HG03460 (cell line): ENCODE measurements at regions not wholly inside any gene's neighbourhood (a gene's known extent, or its start where the extent isn't known, plus 50 kb on each side); places are given as distances from the start of the nearest gene placed in this dataset.

ENCODE experiments used
- ATAC-seq: cut with Tn5 transposase; IDR thresholded peaks from one replicate; pipeline ENCODE4 v1.9.1; 2021; ENCODE audit not compliant: unreplicated experiment

DNA sequence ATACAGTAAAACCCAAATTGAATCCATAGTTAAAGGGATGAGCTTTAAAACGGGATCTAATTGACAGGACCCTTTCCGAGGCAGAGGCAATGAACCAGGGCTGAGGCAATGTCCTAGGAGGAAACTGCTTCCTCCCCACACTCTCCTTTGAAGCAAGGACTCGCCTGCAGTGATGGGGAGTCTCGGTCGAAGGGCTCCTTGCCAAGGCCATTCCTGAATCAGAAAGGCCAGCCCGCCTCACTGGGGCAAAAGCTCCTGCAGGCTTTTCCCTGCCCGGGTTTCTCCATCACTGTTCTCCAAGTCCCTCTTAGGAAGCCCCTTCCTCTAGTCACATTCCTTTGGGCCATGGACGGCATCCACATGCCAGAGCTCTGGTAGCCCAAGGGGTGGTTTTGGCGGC lies 132.0 kb downstream of the RBFOX3 start:
- no peak for ATAC-seq

DNA sequence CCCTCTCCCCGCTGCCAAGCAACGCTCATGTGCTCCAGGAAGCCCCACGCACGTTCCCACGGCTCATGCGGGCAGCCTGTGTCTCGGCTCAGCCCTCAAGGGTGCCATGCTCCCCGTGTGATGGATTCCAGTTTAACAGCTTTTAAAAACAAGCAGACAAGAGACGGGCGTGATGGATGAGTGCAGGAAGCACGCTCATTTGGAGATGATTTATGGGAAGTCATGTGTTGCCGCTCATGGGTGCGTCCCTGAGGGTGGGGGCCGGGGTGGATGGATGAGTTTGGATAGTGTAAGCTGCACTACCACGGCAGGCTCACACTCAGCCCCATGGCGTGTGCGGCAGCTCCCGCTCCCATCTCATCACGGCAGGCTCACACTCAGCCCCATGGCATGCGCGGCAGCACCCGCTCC lies 132.8 kb downstream of the RBFOX3 start:
- ATAC-seq = no peak

DNA sequence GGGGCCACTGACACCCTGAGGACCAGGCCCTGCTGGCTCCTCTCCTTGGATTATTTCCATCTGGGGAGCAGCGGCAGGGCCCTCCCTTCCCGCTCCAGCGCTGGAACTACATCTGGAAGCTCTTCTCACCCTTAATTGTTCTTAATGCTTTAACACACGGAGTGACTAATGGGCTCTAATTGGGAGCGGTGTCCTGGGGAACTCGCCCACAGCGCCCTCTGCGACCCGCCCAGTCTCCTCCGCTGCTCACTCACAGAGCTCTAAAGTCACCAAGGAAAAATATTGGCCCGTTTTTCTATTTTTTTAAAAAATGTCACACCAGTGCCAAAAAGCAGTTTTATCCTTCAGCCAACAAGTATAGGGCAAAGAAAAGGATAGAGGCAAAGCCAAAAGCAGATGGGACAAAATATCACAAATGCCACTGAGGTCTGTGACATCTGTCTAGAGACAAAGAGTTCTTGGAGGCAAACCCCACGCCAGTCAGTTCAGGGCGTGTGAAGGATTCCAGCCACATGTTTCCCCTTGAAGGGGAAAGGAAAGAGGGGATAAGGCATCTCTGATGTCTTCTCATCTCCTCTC lies 134.7 kb downstream of the RBFOX3 start:
- no peak for ATAC-seq

DNA sequence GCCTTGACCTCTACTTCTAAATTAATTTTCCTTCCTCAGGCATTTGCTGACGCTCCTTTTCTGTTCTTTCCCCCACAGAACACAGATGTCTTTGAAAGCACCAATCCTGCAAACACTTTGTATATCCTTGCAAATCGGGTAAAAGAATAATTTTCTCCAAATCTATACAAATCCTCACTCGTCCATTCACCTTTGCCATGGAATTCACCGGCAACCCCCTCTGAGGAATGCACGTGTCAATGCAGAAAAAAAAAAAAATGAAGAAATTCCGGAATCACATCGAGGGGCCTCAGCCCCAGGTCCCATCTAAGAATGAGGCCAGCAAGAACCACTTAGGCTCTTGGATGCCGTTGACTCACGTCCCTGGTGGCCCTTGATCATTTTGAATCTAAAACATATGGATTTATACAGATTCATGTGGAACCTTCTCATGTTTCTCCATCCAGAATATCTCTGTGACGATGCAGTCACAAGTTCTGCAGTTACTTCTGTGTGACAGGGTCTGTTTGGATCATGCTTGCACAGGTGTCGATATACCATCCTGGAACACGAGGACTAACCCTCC lies 136.9 kb downstream of the RBFOX3 start:
- ATAC-seq = no peak

DNA sequence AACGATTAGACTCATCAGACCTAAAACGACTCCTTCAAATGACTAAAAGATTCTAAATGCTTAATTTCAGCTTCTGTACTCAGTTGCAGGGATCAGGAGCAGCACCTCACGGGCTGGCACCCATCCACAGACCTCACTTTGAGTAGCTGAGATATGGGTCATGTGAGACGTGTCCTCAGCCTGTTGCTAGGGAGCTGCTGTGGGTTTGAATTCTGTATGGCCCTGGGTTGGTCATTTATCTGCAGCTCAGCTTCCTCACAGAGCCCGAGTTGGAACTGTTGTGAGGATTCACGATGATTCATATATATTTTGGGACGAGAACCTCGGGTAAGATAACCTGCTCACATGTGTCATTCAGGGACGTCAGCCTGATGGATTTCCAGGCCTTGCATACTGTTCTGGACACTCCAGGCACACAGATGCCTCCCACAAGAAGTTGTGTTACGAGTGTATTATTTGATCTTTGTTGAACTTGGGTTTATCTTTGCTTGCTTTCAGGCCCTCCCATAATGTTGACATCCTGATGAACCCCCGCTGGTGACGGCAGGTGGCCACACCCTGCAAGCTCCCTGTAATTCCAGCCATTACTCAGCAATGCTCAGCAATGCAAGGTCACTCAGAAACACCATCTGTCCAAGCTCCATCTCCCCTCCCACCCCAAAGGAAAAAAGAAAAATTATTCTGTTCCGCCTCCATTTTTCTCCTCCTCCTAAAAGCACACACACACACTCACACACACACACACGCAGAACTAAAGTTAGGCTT lies 137.6 kb downstream of the RBFOX3 start:
- no peak for ATAC-seq

DNA sequence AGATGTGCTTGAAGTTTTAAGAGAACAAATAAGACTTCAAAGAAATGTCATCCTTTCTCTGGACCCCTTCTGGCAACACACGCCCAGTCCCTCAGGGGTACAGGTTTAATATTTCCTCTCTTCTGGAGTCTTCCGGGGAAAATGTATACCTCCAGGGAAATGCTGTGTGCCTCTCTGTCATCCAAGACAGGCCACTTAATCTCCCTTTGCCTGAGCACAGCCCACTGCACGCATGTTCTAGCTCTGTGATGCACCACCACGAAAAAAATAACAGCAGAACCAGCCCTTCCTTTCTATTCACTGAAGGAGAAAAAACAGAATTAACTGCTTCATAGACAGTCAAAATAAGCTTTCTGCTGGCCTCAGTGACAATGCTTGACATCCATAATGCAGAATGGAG lies 140.1 kb downstream of the RBFOX3 start:
- ATAC-seq = no peak

DNA sequence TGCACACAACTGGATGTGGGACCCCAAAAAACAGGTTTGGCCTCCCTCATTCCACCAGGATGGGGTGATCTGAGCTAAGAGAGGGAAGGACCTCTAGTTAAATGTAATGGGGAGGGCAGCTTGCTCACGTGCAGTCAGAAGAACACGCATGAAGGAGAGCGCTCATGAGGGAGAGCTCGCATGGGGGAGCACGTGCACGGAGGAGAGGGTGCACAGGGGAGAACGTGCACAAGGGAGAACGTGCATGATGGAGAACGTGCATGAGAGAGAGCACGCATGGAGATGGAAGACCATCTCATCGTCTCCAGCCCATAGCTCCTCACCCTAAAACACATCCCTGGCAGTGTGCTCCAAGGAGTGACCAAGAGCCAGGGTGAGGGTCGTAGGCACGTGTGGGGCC lies 141.2 kb downstream of the RBFOX3 start:
- no peak for ATAC-seq

DNA sequence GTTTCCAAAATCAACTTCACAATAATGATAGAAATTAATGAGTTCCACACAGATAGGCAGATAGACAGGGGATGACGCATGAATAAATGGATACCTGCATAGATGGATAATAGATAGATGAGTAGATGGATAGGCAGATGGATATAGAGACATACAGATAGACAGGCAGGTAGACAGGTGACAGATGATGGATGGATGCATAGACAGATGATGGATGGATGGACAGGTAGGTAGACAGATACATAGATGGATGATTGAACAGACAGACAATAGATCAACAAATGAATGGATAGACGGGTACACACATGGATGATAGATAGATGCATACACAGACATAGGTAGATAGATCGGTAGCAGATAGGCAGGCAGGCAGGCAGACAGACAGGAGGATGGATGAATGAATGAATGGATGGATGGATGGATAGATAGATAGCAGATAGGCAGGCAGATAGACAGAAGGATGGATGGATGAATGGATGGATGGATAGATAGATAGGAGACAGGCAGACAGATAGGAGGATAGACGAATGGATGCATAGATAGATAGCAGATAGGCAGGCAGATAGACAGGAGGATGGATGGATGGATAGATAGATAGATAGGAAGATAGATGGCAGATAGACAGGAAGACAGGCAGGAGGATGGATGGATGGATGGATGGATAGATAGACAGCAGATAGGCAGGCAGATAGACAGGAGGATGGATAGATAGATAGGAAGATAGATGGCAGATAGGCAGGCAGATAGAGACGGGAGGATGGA lies 142.5 kb downstream of the RBFOX3 start:
- ATAC-seq = no peak

DNA sequence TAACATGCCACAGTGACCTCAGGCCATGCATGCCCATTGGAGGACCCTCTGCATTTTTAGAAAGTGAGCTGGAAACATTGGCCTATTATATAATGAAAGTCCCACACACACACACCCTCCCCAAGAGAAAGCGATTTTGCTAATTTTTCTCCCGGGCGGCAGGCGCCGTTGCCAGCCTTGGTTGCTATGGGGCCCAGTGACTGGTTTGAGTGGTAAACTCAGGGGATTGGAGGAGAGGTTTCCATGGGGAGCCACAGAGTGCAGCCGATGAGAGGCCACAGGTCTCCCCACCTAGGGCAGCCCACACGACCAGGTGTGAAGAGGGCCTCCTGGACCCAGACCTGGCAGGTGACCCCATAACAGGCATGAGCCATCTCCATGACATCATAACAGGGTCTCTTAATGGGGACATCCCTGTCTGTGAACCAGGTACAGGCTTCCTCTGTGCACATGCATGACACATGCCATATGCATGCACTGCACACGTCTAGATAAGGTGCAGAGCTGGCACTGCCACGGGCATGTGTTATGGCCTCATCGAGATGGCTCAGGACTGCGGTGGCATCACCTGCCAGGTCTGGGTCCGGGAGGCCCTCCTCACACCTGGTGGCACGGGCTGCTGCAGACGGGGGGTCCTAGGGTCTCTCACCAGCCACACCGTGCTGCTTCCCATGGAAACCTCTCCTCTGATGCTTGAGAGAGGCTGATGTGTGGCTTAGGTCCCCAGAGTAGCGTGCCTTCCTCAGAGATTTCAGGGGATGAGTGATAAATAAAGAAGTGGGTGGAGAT lies 144.1 kb downstream of the RBFOX3 start:
- no peak for ATAC-seq

DNA sequence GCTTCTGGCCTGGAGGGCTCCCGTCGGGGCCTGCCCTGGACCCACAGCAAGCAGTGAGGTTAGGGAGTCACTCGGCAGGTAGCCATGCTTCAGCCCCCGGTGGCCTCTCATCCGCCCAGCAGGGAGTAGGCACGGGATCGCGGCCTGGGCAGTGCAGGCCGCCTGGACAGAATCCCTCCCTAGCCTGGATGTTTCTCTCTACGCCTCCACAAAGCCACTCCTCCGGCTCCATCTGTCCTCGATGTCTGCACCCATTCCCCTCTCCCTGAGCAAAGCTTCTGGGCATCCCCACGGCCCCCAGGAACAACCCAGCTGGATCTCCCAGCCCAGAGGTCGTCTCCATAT lies 145.2 kb downstream of the RBFOX3 start:
- no peak for ATAC-seq

DNA sequence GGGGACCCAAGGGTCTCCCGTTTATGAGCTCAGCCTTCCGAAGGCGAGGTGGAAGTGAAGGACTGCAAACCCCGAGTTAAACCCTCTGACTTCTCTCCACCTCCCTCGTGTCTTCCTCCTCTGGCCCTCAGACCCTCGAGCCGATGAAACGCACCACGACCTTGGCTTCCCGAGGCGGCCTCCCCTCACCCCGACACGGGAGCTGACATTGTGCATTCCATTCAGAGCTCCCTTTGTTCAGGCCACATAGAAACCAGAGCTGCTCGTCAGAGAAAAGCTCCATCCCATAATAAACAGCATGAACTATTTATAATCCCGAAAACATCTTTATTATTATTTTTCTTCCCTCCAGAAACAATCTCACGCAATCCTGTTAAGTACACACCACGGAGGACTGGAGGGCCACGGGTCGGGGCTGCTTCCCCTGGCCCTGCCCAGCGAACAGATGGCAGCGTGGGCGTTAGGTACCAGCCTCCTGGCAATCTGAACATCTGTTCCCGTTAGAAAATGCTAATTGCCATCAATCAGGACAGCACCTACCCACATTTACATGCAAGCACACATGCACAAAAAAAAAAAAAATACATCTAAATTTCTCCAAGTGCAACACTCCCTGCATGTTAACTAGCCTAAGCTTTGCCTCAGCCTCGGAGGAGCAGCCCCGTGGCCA lies 145.7 kb downstream of the RBFOX3 start:
- no peak for ATAC-seq

DNA sequence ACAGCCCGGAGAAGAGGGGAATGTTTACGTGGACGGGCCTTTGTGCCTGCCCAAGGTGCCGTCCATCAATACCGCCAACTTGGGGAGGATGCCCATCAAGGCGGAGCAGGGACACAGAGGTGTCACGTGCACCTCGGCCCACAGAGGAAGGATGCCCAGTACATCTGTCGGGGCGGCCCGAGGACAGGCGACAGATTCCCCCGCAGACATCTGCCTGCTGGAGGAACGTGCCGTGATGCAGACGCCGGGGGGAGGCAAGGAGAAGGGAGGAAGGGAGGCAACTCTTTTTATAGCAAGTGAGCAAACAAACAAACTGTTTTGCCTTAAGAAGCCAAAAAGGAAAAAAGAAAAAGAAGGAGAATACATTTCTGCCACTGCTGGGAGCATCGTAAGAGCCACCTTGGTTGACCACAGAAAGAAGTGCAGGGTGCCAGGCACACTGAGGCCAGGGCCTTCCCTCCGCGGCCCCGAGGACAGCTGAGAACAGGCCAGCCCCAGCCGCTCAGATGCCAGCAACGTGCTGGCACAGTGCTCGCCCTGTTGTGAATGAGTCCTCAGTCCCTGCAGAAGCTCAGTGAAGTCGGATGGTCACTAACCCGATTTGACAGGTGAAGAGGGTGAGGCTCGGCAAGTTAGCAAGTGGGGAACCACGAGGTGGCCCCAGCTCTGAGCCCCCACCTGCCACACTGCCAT lies 146.4 kb downstream of the RBFOX3 start:
- ATAC-seq = no peak

DNA sequence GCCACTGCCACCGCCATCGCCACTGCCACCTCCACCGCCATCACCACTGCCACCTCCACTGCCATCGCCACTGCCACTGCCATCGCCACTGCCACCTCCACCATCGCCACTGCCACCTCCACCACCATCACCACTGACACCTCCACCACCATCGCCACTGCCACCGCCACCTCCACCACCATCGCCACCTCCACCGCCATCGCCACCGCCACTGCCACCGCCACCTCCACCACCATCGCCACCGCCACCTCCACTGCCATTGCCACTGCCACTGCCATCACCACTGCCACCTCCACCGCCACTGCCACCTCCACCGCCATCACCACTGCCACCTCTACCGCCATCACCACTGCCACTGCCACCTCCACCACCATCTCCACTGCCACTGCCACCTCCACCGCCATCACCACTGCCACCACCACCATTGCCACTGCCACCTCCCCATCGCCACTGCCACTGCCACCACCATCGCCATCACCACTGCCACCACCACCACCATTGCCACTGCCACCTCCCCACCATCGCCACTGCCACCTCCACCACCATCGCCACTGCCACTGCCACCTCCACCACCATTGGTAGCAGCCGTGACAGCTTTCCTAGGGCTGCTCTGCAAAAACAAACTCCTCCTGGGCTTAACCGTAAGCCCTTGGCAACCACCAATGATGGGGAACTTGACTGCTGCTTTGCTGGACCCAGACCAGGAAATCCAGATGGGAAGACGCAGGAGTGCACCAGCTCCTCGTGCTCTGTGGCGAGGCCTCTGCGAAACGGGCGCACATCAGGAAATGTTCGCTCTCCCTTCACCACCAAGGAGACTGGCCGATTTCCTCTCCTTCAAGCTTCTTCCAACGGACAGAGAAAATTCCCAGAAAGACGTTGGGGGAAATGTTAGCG lies 147.2 kb downstream of the RBFOX3 start:
- ATAC-seq = no peak

DNA sequence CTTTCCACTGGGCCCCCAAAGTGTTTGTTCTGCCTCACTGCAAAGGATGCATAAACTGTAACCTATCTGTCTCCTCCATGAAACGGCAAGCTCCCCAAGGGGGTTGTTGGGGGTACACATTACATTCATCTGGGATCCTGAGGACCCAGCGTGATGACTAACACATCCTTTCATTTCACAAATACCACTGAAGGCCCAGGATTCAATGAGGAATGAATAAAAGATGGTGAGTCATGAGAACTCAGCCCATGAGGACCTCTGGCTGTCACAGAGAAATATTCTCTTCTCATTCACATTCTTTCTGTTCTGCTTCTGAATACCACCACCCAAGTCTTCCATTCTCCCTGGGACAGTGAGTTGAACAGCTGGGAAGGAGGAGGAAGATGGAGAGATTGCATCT lies 149.8 kb downstream of the RBFOX3 start:
- ATAC-seq = no peak

DNA sequence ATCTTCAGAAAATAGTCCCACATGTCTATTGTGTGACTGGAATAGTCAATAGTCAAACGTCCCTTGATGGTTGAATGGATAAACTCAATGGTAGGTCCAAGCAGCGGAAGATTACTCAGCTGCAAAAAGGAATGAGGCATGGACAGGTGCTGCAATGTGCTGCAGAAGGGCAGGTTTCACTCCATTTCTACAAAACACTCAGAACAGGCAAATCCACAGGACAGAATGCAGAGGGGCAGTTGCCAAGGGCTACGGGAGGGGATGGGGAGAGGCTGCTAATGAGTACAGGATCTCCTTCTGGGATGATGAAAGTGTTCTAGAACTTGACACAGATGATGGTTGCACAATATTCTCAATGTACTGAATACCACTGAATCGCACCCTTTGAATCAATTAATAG lies 151.0 kb downstream of the RBFOX3 start:
- no peak for ATAC-seq

DNA sequence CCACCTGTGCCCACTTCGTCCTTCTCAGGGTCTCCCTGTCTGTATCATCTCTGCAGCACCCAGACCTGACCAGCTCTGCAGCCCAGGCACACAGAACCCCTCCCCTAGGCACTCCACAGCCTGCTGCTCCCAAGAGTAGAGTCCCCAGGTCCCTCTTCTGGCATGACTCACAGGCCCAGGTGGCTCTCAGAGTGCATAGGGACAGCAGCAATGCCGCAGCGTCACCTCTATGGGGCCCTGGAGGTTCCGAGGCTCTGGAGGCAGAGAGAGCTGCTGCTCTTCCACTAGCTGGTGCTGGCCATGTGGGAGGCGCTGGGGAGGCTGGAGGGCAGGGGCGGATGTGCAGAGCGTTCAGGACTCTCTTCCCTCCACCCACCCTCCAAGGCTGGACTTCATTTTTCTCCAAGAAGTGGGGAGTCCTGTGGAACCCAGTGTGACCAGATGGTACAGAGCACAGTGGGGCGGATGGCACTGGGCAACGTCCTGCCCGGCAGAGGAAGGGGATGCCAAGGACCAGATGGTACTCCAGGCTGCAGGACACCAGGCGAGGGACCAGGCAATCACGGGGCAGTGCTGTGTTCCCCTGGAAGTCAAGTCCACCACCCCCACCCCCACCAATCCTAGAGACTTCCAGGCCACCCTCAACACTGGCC lies 151.7 kb downstream of the RBFOX3 start:
- no peak for ATAC-seq

DNA sequence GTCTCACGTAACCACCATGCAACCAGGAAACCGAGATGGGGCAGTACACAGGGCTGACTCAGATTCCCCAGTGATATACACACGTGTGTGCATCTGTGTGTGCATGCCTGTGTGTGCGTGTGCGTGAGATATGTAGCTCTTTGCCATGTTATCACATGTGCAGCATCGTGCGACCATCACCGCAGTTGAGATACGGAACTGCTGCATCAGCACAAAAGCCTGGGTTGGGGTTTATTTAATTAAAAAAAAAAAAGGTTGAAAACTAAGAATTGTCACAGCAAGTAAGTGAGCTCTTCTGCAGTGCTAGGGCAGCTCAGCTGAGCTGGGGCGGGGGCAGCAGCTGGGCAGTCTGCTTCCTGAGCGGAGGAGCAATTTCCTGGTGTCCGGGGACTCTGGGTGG lies 152.5 kb downstream of the RBFOX3 start:
- no peak for ATAC-seq

DNA sequence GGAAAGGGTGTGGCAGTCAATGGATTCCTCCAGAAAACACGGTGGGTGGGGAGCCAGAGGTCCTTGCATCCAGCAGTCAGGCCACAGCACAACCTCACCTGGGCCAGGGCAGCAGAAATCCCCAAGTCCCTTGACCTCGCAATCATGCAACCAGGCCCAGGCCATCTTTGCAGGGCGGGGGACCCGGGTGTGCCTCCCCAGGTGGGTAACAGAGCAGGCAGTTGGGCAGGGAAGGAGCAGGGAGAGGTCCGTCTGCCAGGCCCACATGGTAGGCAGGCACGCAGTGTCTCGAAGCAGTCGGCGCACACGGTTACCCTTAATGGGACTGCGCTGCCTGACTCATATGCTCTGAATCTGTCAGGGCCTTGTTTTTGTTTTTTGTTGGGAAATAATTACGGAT lies 153.0 kb downstream of the RBFOX3 start:
- ATAC-seq = no peak

DNA sequence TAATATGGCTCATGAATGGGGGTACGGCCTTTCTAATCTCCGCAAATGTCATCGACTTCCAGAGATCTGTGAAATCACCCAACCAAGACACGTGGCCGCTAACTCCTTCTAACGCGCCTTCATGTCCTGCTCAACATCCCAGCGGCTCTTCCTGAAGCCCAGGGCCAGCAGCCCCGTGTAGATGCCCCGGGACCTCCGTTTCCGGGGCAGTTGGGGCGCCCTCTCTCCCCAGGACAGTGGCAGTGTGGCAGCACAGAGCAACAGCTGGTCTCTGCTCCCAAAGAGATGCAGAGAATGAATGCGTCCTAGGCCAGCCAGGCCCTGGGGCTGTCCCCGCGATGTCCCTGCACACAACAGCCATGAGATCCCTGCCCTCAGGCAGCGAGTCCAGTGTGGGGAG lies 153.5 kb downstream of the RBFOX3 start:
- ATAC-seq = no peak
